NB4 (cell line): ENCODE measurements at regions not wholly inside any gene's neighbourhood (a gene's known extent, or its start where the extent isn't known, plus 50 kb on each side); places are given as distances from the start of the nearest gene placed in this dataset.

Experiments
- CTCF ChIP-seq: IDR thresholded peaks from one replicate; pipeline ENCODE4 v1.5.1; 2012; ENCODE audit warnings: low read depth, low read length
- POLR2A ChIP-seq: IDR thresholded peaks from 2 replicates; pipeline ENCODE4 v1.6.1; 2011; ENCODE audit warnings: mild to moderate bottlenecking; ENCODE audit not compliant: insufficient read length; ENCODE audit errors: extremely low read depth

- TF ChIP-seq CTCF, result no peak
- TF ChIP-seq POLR2A, result no peak
Observed at GRCh38 chr4:111108153-111108552, 485.3 kb upstream of the PITX2 start.
